LNCAP (cell line): ENCODE measurements at regions not wholly inside any gene's neighbourhood (a gene's known extent, or its start where the extent isn't known, plus 50 kb on each side); places are given as distances from the start of the nearest gene placed in this dataset.

Source experiments
- TF ChIP-seq, protein P1 (sequence below): fragments of 450-650 bp; IDR thresholded peaks from 2 replicates; pipeline ENCODE4 v1.5.1; 2017; ENCODE audit warnings: mild to moderate bottlenecking

DNA sequence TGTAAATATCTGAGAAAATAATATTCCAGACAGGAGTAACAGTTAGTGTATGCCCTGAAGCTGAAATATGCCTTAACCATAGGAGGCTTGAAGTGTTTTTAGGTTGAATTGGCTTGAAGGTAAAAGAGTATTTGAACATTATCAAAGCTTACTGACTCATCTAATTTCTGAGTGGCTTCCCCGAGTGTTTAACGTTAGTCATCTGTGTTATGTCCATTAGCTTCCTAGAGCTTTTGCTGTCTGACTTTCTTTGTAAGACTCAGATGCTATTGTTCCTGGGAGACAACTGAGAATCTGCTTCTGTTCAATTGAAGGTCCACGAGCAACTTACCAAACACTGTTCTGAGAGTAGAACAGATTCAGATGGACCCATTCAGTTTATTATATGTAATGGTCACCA, 656.8 kb upstream of the NECTIN3 start:
- TF ChIP-seq, protein P1, sequence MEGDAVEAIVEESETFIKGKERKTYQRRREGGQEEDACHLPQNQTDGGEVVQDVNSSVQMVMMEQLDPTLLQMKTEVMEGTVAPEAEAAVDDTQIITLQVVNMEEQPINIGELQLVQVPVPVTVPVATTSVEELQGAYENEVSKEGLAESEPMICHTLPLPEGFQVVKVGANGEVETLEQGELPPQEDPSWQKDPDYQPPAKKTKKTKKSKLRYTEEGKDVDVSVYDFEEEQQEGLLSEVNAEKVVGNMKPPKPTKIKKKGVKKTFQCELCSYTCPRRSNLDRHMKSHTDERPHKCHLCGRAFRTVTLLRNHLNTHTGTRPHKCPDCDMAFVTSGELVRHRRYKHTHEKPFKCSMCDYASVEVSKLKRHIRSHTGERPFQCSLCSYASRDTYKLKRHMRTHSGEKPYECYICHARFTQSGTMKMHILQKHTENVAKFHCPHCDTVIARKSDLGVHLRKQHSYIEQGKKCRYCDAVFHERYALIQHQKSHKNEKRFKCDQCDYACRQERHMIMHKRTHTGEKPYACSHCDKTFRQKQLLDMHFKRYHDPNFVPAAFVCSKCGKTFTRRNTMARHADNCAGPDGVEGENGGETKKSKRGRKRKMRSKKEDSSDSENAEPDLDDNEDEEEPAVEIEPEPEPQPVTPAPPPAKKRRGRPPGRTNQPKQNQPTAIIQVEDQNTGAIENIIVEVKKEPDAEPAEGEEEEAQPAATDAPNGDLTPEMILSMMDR, result no peak

DNA sequence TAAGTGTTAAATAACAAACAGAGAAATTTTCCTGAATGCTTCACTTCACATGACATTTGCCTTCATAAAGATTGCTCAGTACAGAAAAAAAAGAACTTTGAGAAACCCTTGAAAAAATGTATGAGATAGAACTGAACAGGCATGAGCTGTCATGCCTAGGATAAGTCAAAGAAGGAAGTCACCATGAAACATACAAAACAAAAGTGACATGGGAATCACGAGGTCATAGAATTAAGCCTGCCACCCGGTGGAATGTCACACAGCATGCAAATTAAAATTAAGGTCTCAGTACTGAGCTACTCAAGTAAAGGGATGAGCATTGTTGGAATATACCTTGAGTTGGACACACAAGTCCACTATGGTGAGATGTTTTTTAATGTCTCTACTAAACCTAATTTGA, 652.5 kb upstream of the NECTIN3 start:
- TF ChIP-seq, protein P1, result no peak

DNA sequence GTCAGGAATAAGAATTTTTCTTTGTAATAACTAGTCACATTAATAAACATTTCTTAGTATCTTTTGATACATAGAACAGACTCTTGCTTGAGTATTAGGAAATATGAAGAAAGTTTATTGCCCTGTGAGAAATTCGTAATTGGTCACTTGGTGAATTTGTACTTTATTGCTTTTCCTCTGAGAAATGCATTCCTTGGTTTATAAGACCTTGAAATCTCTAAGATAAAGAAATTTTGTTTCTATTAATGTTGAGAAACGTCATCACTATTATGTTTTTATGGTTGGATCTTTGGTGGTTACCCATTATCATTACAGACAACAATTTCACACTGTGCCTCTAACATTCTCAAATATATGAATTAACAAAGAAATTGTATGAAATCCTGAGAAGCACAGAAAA, 652.0 kb upstream of the NECTIN3 start:
- TF ChIP-seq, protein P1, result no peak

DNA sequence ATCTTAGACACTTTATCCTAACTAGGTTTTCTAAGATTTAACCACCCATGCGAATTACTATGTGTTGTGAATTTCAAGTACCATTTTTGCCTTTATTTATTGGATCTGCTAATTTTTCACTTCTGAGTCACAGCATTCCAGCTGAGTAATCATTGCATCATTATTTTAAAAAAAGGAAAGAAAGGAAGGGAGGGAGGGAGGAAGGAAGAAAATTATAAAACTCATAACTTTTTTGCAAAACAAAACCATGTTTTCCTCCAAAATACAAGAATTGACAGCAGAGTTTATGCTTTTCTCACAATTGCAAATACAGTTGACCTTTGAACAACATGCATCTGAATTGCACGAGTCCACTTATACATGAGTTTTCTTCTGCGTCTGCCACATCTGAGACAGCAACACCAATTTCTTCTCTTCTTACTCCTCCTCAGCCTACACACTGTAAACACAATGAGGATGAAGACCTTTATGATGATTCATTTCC, 651.4 kb upstream of the NECTIN3 start:
- TF ChIP-seq, protein P1, result no peak

DNA sequence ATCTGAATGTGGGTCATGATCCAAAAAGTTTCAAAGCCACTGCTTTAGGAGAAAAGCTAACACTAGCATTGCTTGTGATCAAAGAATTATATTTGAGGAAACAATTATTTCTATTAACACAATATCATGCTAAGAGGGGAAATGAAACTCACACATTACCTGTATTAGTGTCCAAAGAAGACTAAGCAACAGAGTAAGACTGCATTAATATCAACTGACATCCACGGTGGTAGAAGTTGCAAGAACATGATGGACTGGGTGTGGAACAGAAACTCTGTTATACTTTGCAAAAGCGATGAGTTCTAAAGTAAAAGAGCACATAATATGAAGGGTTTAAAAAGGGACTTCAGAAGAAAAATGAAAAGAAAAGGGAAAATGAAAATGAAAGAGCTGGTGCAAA, 648.3 kb upstream of the NECTIN3 start:
- TF ChIP-seq, protein P1, result no peak

DNA sequence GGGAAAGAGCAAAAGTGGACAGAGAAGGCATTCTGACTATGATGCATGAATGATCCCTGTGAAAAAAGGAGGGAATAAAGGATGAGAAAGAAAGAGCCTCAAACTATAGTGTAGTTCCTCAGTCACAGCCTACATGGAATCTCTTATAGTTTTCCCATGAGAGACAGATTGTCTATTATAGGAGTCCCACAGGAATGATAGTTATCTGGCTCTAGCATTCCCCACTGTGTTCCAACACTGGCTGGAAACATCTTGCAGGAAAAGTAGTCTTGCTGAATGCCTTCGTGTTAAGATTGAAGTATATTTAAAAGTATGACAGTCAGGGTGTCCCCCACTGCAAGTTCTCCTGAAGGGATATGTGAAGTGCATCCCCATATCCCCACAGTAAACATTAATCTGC, 641.5 kb upstream of the NECTIN3 start:
- TF ChIP-seq, protein P1, result no peak

DNA sequence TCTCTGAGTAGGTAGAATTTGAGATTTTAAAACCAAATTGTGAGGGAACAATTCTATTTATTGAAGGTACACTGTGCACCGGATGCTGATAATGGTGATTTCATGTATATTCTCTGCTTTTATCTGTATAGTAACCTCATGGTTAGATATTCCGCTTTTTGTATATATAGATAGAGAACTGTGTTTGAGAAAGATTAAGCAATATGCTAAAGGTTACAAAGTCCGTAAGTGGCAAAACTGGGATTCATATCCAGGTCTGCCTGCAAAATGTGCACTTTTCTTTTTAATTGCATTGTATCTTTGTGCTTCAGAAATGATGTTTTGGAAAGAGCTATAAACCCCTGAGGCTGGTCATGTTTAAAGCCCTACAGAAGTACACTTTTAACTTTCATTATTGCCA, 635.4 kb upstream of the NECTIN3 start:
- TF ChIP-seq, protein P1, result no peak

DNA sequence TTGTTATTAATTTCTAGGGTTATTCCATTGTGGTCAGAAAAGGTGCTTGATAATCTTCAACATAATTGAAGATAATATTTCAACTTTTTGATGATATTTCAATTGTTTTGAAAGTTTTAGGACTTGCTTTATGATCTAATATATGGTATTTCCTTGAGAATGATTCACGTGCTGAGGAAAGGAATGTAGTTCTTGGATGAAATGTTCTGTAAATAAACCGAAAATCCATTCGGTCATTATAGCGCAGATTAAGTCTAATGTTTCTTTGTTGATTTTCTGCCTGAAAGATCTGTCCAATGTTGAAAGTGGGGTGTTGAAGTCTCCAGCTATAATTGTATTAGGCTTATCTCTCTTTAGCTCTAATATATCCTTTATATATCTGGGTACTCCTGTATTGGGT, 617.5 kb upstream of the NECTIN3 start:
- TF ChIP-seq, protein P1, result no peak
